ENCODE measurements at regions not wholly inside any gene's neighbourhood (a gene's known extent, or its start where the extent isn't known, plus 50 kb on each side); places are given as distances from the start of the nearest gene placed in this dataset.

DNA sequence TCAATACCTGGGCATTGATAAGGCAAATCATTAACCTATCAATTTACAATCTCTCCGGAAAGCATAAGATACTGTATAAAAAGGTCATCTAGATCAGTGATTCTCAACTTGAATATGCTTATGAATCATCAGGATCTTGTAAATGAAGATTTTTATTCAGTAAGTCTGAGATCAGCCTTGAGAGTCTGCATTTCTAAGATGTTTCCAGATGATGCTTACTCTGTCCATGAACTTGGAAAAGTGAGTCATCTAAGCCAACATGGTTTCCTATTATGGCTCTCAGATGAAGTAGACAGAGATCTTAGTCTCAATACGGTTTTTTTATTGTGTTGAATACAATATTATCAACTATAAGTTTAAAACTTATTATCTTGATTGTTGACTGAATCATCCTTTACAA is 226.4 kb upstream of the KIRREL3 start:
- TF ChIP-seq, protein P1, sequence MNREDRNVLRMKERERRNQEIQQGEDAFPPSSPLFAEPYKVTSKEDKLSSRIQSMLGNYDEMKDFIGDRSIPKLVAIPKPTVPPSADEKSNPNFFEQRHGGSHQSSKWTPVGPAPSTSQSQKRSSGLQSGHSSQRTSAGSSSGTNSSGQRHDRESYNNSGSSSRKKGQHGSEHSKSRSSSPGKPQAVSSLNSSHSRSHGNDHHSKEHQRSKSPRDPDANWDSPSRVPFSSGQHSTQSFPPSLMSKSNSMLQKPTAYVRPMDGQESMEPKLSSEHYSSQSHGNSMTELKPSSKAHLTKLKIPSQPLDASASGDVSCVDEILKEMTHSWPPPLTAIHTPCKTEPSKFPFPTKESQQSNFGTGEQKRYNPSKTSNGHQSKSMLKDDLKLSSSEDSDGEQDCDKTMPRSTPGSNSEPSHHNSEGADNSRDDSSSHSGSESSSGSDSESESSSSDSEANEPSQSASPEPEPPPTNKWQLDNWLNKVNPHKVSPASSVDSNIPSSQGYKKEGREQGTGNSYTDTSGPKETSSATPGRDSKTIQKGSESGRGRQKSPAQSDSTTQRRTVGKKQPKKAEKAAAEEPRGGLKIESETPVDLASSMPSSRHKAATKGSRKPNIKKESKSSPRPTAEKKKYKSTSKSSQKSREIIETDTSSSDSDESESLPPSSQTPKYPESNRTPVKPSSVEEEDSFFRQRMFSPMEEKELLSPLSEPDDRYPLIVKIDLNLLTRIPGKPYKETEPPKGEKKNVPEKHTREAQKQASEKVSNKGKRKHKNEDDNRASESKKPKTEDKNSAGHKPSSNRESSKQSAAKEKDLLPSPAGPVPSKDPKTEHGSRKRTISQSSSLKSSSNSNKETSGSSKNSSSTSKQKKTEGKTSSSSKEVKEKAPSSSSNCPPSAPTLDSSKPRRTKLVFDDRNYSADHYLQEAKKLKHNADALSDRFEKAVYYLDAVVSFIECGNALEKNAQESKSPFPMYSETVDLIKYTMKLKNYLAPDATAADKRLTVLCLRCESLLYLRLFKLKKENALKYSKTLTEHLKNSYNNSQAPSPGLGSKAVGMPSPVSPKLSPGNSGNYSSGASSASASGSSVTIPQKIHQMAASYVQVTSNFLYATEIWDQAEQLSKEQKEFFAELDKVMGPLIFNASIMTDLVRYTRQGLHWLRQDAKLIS (CRISPR knock-in tag; IDR thresholded peaks at IDR 0.05; ENCODE audit: borderline replicate concordance): no peak
- TF ChIP-seq, protein P2, sequence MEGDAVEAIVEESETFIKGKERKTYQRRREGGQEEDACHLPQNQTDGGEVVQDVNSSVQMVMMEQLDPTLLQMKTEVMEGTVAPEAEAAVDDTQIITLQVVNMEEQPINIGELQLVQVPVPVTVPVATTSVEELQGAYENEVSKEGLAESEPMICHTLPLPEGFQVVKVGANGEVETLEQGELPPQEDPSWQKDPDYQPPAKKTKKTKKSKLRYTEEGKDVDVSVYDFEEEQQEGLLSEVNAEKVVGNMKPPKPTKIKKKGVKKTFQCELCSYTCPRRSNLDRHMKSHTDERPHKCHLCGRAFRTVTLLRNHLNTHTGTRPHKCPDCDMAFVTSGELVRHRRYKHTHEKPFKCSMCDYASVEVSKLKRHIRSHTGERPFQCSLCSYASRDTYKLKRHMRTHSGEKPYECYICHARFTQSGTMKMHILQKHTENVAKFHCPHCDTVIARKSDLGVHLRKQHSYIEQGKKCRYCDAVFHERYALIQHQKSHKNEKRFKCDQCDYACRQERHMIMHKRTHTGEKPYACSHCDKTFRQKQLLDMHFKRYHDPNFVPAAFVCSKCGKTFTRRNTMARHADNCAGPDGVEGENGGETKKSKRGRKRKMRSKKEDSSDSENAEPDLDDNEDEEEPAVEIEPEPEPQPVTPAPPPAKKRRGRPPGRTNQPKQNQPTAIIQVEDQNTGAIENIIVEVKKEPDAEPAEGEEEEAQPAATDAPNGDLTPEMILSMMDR (IDR thresholded peaks at IDR 0.05): no peak
- no peak for TF ChIP-seq TP53 (CRISPR knock-in tag; IDR thresholded peaks at IDR 0.05)
- TF ChIP-seq ZNF423 (CRISPR knock-in tag; IDR thresholded peaks at IDR 0.05): no peak

Measured in WTC11 (cell line).